GM06990 (cell line): ENCODE measurements at regions not wholly inside any gene's neighbourhood (a gene's known extent, or its start where the extent isn't known, plus 50 kb on each side); places are given as distances from the start of the nearest gene placed in this dataset.

Source experiments
- DNase-seq: peaks from one replicate; pipeline ENCODE4 v3.0.0-alpha.2; 2011; ENCODE audit not compliant: insufficient read length; ENCODE audit errors: extremely low read depth
- H3K27me3 ChIP-seq: replicated peaks from 2 replicates; pipeline ENCODE4 v1.6.0; 2011; ENCODE audit warnings: low read length; ENCODE audit not compliant: control insufficient read depth, insufficient read depth
- H3K36me3 ChIP-seq: 2 replicates; pipeline ENCODE4 v1.5.1; 2011; ENCODE audit warnings: low read length; ENCODE audit not compliant: control insufficient read depth, insufficient read depth
- H3K4me3 ChIP-seq: replicated peaks from 2 replicates; pipeline ENCODE4 v1.5.1; 2011; ENCODE audit warnings: low read depth, mild to moderate bottlenecking, control low read depth, low read length
- TF ChIP-seq, protein P1 (sequence below): IDR thresholded peaks from 2 replicates; pipeline ENCODE4 v1.5.1; 2011; ENCODE audit warnings: low read length, control low read depth, mild to moderate bottlenecking, inconsistent platforms; ENCODE audit not compliant: insufficient read depth, poor library complexity, severe bottlenecking

GRCh38 chr12:93299262-93299846 is 78.4 kb upstream of the NUDT4 start:
- Histone ChIP-seq H3K27me3 (no peaks in the 10 kb centered on the region), H3K36me3 (no peaks in the 10 kb centered on the region), H3K4me3 (no peak overlapping the region)
- no peak for DNase-seq
- TF ChIP-seq, protein P1, sequence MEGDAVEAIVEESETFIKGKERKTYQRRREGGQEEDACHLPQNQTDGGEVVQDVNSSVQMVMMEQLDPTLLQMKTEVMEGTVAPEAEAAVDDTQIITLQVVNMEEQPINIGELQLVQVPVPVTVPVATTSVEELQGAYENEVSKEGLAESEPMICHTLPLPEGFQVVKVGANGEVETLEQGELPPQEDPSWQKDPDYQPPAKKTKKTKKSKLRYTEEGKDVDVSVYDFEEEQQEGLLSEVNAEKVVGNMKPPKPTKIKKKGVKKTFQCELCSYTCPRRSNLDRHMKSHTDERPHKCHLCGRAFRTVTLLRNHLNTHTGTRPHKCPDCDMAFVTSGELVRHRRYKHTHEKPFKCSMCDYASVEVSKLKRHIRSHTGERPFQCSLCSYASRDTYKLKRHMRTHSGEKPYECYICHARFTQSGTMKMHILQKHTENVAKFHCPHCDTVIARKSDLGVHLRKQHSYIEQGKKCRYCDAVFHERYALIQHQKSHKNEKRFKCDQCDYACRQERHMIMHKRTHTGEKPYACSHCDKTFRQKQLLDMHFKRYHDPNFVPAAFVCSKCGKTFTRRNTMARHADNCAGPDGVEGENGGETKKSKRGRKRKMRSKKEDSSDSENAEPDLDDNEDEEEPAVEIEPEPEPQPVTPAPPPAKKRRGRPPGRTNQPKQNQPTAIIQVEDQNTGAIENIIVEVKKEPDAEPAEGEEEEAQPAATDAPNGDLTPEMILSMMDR: no peak

GRCh38 chr12:93300611-93301021 is 77.1 kb upstream of the NUDT4 start:
- TF ChIP-seq, protein P1: no peak
- no peak for DNase-seq
- no peaks in the 10 kb centered on the region for H3K36me3 ChIP-seq
- H3K27me3 ChIP-seq: no peaks in the 10 kb centered on the region
- H3K4me3 ChIP-seq: no peak overlapping the region

- no peak overlapping the region for H3K4me3 ChIP-seq
- TF ChIP-seq, protein P1: no peak
- no peak for DNase-seq
- no peaks in the 10 kb centered on the region for H3K36me3 ChIP-seq
- H3K27me3 ChIP-seq: no peaks in the 10 kb centered on the region
Observed at GRCh38 chr12:93302331-93303229, 75.1 kb upstream of the NUDT4 start.

GRCh38 chr12:93306636-93307035 is 71.1 kb upstream of the NUDT4 start:
- TF ChIP-seq, protein P1: no peak
- no peaks in the 10 kb centered on the region for H3K36me3 ChIP-seq
- H3K4me3 ChIP-seq: no peak overlapping the region
- H3K27me3 ChIP-seq: no peaks in the 10 kb centered on the region
- no peak for DNase-seq

GRCh38 chr12:93308281-93308680 is 69.4 kb upstream of the NUDT4 start:
- no peak for DNase-seq
- TF ChIP-seq, protein P1: no peak
- Histone ChIP-seq H3K27me3 (no peaks in the 10 kb centered on the region), H3K36me3 (no peaks in the 10 kb centered on the region), H3K4me3 (no peak overlapping the region)
